OCI-LY7 (cell line): ENCODE measurements at regions not wholly inside any gene's neighbourhood (a gene's known extent, or its start where the extent isn't known, plus 50 kb on each side); places are given as distances from the start of the nearest gene placed in this dataset.

Experiments
- CTCF ChIP-seq: fragments of 200-600 bp; sonication (generic); conservative IDR thresholded peaks from 2 replicates; pipeline ENCODE4 v1.5.1; 2014; ENCODE audit warnings: mild to moderate bottlenecking, antibody characterized with exemption, low read length, moderate library complexity, mixed read lengths
- EZH2phosphoT487 ChIP-seq: fragments of 200-600 bp; sonication (generic); IDR thresholded peaks from 2 replicates; pipeline ENCODE4 v1.6.1; 2018; ENCODE audit warnings: low read depth, borderline replicate concordance, mild to moderate bottlenecking, mixed run types, antibody characterized with exemption, low read length, moderate library complexity, mixed read lengths

- no peak for TF ChIP-seq CTCF
- no peak for TF ChIP-seq EZH2phosphoT487
Measured at GRCh38 chr1:232244426-232244825, 385.5 kb downstream of the SIPA1L2 start.
